HG03064 (cell line): ENCODE measurements at regions not wholly inside any gene's neighbourhood (a gene's known extent, or its start where the extent isn't known, plus 50 kb on each side); places are given as distances from the start of the nearest gene placed in this dataset.

ENCODE experiments used
- ATAC-seq: cut with Tn5 transposase; IDR thresholded peaks from one replicate; pipeline ENCODE4 v1.9.1; 2021; ENCODE audit warnings: low read depth; ENCODE audit not compliant: unreplicated experiment

- ATAC-seq: no peak
Observed at GRCh38 chr3:177746337-177746933, 549.2 kb upstream of the TBL1XR1 start.

DNA sequence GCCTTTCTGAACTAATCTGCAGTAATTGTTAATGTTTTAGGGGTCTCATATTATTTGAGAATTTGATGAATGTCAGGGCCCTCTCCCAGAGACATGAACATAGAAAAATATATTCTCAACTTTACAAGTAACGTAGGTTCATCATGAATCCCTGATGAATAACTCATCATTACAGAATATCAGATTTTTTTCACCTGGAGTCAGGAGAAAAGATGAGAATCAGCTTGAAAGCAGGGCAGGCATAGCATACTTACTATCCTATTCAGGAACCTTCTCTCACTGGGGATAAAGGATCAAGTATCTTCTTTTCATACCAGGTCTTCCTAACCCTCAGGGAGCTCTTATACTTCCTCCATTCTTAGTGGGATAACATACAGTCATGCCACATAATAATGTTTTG is 552.6 kb upstream of the TBL1XR1 start:
- ATAC-seq: no peak

DNA sequence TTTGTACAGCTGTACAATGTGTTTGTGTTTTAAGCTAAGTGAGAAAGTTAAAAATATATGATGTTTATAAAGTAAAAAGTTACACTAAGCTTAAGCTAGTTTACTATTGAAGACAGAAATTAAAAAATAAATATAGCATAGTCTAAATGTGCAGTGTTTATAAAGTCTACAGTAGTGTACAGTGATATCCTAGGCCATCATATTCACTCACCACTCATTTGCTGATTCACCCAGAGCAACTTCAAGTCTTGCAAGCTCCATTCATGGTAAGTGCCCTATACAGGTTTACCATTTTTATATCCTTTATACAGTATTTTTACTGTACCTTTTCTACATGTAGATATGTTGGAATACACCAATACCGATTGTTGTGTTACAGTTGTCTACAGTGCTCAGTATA is 553.2 kb upstream of the TBL1XR1 start:
- no peak for ATAC-seq

DNA sequence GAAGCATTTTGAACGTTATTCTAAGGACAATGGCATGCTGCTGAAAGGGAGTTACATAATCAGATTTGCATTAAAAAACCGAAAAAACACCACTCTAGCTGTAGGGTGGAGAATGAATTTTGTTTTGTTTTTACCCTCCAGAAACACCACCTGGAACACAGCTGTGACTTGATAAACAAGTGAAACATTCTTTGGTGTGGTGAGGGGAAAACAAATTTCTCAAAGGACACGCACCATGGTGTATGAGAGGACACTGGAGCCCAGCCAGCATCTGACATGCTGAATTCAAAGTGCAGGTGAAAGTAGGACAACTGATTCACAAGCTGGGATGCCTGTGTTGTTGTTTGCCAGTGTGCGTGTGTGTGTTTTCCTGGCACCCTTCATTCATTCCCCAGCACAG is 554.5 kb upstream of the TBL1XR1 start:
- no peak for ATAC-seq

GRCh38 chr3:177752831-177753230 is 555.5 kb upstream of the TBL1XR1 start:
- no peak for ATAC-seq

DNA sequence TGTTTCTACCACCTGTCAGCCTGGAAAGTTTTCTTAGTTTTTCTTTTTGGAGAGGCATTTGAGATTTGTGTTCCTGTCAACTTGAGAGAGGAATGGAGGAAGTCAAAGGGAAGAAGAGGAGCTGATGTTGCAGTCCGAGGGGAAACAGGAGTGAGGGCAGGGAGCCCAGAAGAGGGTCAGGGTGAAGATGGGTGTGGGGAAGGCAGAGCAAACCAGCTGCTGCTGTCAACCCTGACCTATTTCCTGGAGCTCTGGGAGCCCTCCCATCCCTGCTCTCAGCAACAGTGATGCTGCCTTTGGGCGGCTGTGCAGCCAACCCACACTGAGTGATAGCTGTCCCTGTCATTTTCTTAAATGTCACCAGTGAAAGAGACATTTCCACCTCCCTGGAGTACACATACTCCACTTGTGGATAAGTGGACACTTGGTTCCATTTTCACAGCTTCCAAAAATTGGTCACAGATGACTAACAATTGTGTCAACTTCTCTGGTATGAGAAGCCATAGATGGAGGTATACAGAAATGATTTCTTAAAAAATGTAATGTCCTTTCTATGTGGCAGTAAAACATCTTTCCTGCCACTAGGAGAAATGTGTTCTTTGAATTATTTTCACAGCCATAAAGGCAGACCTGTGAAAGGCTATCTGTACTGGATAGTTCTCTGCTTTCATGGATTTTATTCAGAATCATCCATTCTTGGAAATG is 556.3 kb upstream of the TBL1XR1 start:
- no peak for ATAC-seq

GRCh38 chr3:177754508-177754921 is 557.2 kb upstream of the TBL1XR1 start:
- ATAC-seq: no peak

DNA sequence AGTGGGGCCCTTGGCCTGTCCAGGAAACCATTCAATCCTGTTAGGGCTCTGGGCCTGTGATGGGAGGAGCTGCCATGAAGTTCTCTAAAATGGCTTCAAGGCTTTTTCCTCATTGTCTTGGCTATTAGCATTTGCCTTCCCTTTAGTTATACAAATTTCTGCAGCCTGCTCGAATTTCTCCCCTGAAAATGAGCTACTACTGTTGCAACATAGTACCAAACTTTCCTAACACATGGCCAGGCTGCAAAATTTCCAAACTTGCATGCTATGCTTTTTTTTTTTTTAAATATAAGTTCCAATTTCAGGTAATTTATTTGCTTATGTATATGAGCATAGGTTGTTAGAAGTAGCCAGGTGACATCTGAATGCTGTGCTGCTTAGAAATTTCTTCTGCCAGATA is 560.8 kb upstream of the TBL1XR1 start:
- ATAC-seq: no peak

- ATAC-seq: no peak
Observed at GRCh38 chr3:177760803-177761202, 563.5 kb upstream of the TBL1XR1 start.

- ATAC-seq: no peak
Observed at GRCh38 chr3:177764377-177764912, 567.2 kb upstream of the TBL1XR1 start.

- ATAC-seq: no peak
Observed at GRCh38 chr3:177764933-177765332, 567.7 kb upstream of the TBL1XR1 start.

- no peak for ATAC-seq
Observed at GRCh38 chr3:177770383-177771230, 573.3 kb upstream of the TBL1XR1 start.

- no peak for ATAC-seq
Observed at GRCh38 chr3:177771780-177772179, 574.5 kb upstream of the TBL1XR1 start.

GRCh38 chr3:177772908-177773557 is 575.8 kb upstream of the TBL1XR1 start:
- no peak for ATAC-seq

DNA sequence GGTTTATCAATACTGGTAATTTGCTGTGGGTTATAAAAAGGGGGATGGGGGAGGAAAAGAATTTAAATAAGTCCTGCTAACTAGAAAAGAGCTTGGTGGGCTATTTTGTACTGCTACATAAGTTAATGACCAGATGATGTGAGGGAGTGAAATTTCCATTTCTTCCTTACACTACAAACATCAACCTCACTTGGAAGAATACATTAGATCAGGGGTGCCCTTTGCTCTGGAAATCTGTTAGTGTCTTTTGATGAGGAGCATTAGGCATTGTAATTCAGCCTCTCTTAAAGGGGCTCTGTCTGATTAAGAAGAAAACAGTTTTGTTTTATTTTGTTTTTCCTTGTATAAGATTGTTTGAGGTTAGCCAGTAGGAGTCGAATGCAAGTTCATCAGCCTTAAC is 576.4 kb upstream of the TBL1XR1 start:
- ATAC-seq: no peak

GRCh38 chr3:177776661-177777101 is 579.4 kb upstream of the TBL1XR1 start:
- no peak for ATAC-seq

GRCh38 chr3:177777699-177778098 is 580.4 kb upstream of the TBL1XR1 start:
- ATAC-seq: peak; percentile 93

DNA sequence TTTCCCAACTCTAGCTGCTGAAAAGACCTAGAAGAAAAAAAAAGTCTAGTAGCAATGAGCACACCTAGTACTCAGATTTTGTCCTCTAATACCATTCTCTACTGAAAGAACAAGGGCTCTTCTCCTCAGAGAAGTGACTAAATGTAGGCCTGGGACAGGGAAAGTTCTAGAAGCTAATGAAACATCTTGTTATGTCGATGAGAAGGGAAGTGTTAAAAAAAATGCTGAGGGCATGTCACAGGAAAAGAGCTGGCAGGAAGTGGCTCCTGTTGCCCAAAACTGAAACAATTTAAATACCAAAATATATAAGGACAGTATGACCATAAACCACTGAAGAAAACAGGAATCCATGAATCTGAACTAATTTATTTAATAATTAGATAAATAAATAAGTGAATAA is 581.4 kb upstream of the TBL1XR1 start:
- no peak for ATAC-seq

DNA sequence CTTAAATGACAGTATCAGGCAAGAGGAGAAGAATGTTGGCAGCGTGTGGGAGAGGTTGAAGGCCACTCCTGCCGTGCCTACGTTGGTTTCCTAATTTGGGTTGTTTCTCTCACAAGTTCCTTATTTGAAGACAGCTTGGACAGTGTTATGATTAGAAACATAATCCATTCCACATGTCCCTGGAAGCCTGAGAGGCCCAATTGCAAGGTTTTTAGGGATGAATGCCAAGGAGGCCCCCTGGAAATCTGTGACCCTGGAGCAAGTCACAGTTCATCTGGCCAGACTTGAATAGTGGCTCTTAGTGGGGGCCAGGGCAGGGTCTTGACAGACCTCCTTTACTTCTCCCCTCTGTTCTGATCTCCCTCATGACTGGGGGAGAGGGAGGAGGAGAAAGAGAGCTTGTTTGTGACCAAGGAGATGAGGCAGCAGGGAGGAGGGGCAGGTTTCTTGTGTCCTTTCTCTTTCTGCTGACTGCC is 584.4 kb upstream of the TBL1XR1 start:
- no peak for ATAC-seq

- ATAC-seq: no peak
Observed at GRCh38 chr3:177783338-177783737, 586.1 kb upstream of the TBL1XR1 start.

GRCh38 chr3:177783767-177784166 is 586.5 kb upstream of the TBL1XR1 start:
- no peak for ATAC-seq
